H9 (cell line): ENCODE measurements at regions not wholly inside any gene's neighbourhood (a gene's known extent, or its start where the extent isn't known, plus 50 kb on each side); places are given as distances from the start of the nearest gene placed in this dataset.

Experiments
- DNase-seq: peaks from one replicate; pipeline ENCODE4 v3.0.0-alpha.2; 2017
- H2AFZ ChIP-seq: one replicate; pipeline ENCODE4 v1.6.1; 2013; ENCODE audit warnings: mild to moderate bottlenecking, low read length, control low read depth, moderate library complexity
- H2AK5ac ChIP-seq: 2 replicates; pipeline ENCODE4 v1.6.1; 2013; ENCODE audit warnings: low read length, control low read depth, mixed read lengths; ENCODE audit not compliant: insufficient read length
- H2BK120ac ChIP-seq: one replicate; pipeline ENCODE4 v1.6.1; 2013; ENCODE audit warnings: low read depth, mild to moderate bottlenecking, low read length, control low read depth, inconsistent platforms; ENCODE audit not compliant: poor library complexity, severe bottlenecking
- H2BK12ac ChIP-seq: 2 replicates; pipeline ENCODE4 v1.6.1; 2013; ENCODE audit warnings: low read length, control low read depth, mixed read lengths, low read depth; ENCODE audit not compliant: insufficient read length
- H2BK15ac ChIP-seq: 2 replicates; pipeline ENCODE4 v1.6.1; 2013; ENCODE audit warnings: low read depth, low read length, control low read depth
- H2BK20ac ChIP-seq: one replicate; pipeline ENCODE4 v1.6.1; 2013; ENCODE audit warnings: low read depth, mild to moderate bottlenecking, low read length, control low read depth, inconsistent platforms; ENCODE audit not compliant: poor library complexity, severe bottlenecking
- H2BK5ac ChIP-seq: 2 replicates; pipeline ENCODE4 v1.6.1; 2013; ENCODE audit warnings: low read length, control low read depth, mixed read lengths; ENCODE audit not compliant: insufficient read length
- H3K14ac ChIP-seq: 2 replicates; pipeline ENCODE4 v1.6.1; 2013; ENCODE audit warnings: low read length, control low read depth; ENCODE audit not compliant: insufficient read depth
- H3K18ac ChIP-seq: 2 replicates; pipeline ENCODE4 v1.6.1; 2013; ENCODE audit warnings: low read depth, mild to moderate bottlenecking, mixed read lengths, low read length, control low read depth; ENCODE audit not compliant: insufficient read length
- H3K23ac ChIP-seq: 2 replicates; pipeline ENCODE4 v1.6.1; 2013; ENCODE audit warnings: low read length, control low read depth, mixed read lengths, low read depth; ENCODE audit not compliant: insufficient read length
- H3K23me2 ChIP-seq: 2 replicates; pipeline ENCODE4 v1.6.1; 2013; ENCODE audit warnings: low read depth, mild to moderate bottlenecking, mixed read lengths, low read length, control low read depth; ENCODE audit not compliant: insufficient read length, poor library complexity, severe bottlenecking
- H3K27ac ChIP-seq: 2 replicates; pipeline ENCODE4 v1.5.1; 2013; ENCODE audit warnings: low read length, control low read depth, mixed read lengths, low read depth; ENCODE audit not compliant: insufficient read length
- H3K27me3 ChIP-seq: 2 replicates; pipeline ENCODE4 v1.6.1; 2013; ENCODE audit warnings: low read length, control low read depth, inconsistent platforms; ENCODE audit not compliant: insufficient read depth
- H3K4ac ChIP-seq: 2 replicates; pipeline ENCODE4 v1.6.1; 2013; ENCODE audit warnings: low read depth, mild to moderate bottlenecking, control low read depth, inconsistent platforms, low read length, moderate library complexity
- H3K4me1 ChIP-seq: 2 replicates; pipeline ENCODE4 v1.6.1; 2013; ENCODE audit warnings: low read length, control low read depth, inconsistent platforms; ENCODE audit not compliant: insufficient read depth
- H3K4me2 ChIP-seq: 2 replicates; pipeline ENCODE4 v1.6.1; 2013; ENCODE audit warnings: low read length, control low read depth, mixed read lengths; ENCODE audit not compliant: insufficient read length, insufficient read depth
- H3K56ac ChIP-seq: 2 replicates; pipeline ENCODE4 v1.6.1; 2013; ENCODE audit warnings: low read depth, mild to moderate bottlenecking, mixed read lengths, low read length, control low read depth; ENCODE audit not compliant: insufficient read length
- H3K79me1 ChIP-seq: 2 replicates; pipeline ENCODE4 v1.6.1; 2013; ENCODE audit warnings: low read depth, mild to moderate bottlenecking, moderate library complexity, low read length, control low read depth, inconsistent platforms; ENCODE audit not compliant: insufficient read depth, poor library complexity, severe bottlenecking
- H3K79me2 ChIP-seq: 2 replicates; pipeline ENCODE4 v1.6.1; 2013; ENCODE audit warnings: low read length, control low read depth, inconsistent platforms; ENCODE audit not compliant: insufficient read depth
- H3K9ac ChIP-seq: 2 replicates; pipeline ENCODE4 v1.6.1; 2013; ENCODE audit warnings: low read length, control low read depth, mixed read lengths; ENCODE audit not compliant: insufficient read length; ENCODE audit errors: extremely low read depth
- H3K9me3 ChIP-seq: one replicate; pipeline ENCODE4 v1.6.1; 2013; ENCODE audit warnings: low read depth, low read length, inconsistent platforms; ENCODE audit not compliant: control insufficient read depth
- H3T11ph ChIP-seq: one replicate; pipeline ENCODE4 v1.6.1; 2013; ENCODE audit warnings: mild to moderate bottlenecking, low read length, control low read depth, inconsistent platforms
- H4K20me1 ChIP-seq: one replicate; pipeline ENCODE4 v1.6.1; 2013; ENCODE audit not compliant: control insufficient read depth, insufficient read length, insufficient read depth
- H4K5ac ChIP-seq: 2 replicates; pipeline ENCODE4 v1.6.1; 2013; ENCODE audit warnings: low read depth, mild to moderate bottlenecking, mixed read lengths, low read length, control low read depth; ENCODE audit not compliant: insufficient read length
- H4K8ac ChIP-seq: replicated peaks from 2 replicates; pipeline ENCODE4 v1.6.1; 2013; ENCODE audit warnings: low read length, control low read depth, mixed read lengths, low read depth; ENCODE audit not compliant: insufficient read length
- H4K91ac ChIP-seq: 2 replicates; pipeline ENCODE4 v1.6.1; 2013; ENCODE audit warnings: low read depth, mild to moderate bottlenecking, moderate library complexity, mixed read lengths, low read length, control low read depth; ENCODE audit not compliant: insufficient read length
- H3K27ac Mint-ChIP-seq, 3 experiments: 2 replicates in 2 of 3; 3 replicates in 1 of 3; pipeline ENCODE4 v1.8.0; 2020 to 2021; ENCODE audit warnings: mixed read lengths in 3 of 3, mild to moderate bottlenecking in 1 of 3, moderate library complexity in 1 of 3
- H3K27me3 Mint-ChIP-seq: 2 replicates; pipeline ENCODE4 v1.8.0; 2021; ENCODE audit warnings: low read depth, mild to moderate bottlenecking, moderate library complexity, mixed read lengths
- H3K36me3 Mint-ChIP-seq, 3 experiments: 2 replicates in 2 of 3; 3 replicates in 1 of 3; pipeline ENCODE4 v1.8.0; 2020 to 2021; ENCODE audit warnings: low read depth in 3 of 3, mixed read lengths in 3 of 3; ENCODE audit not compliant: insufficient read depth in 1 of 3
- H3K4me1 Mint-ChIP-seq, 2 experiments: 2 replicates each; pipeline ENCODE4 v1.8.0; 2020; ENCODE audit warnings: mixed read lengths in 2 of 2
- H3K4me3 Mint-ChIP-seq, 2 experiments: 2 replicates in 1 of 2; 3 replicates in 1 of 2; pipeline ENCODE4 v1.8.0; 2020 to 2021; ENCODE audit warnings: mild to moderate bottlenecking in 2 of 2, mixed read lengths in 2 of 2, moderate library complexity in 1 of 2
- H3K9me3 Mint-ChIP-seq, 2 experiments: 2 replicates in 1 of 2; 3 replicates in 1 of 2; pipeline ENCODE4 v1.8.0; 2020; ENCODE audit warnings: mild to moderate bottlenecking in 2 of 2, mixed read lengths in 2 of 2, moderate library complexity in 1 of 2
- CTCF ChIP-seq: fragments of 200-600 bp; sonication (generic); conservative IDR thresholded peaks from 3 replicates; pipeline ENCODE4 v1.8.0; 2021; ENCODE audit warnings: antibody characterized with exemption, mild to moderate bottlenecking
- WGBS: extraction: QIAGEN DNeasy Blood & Tissue Kit; methylation state at CpG from one replicate; pipeline ENCODE4 v1.1.7; 2013; ENCODE audit warnings: missing lambda C conversion rate, low lambda C conversion rate, mixed read lengths; ENCODE audit not compliant: insufficient read length; ENCODE audit errors: extremely low coverage; 5-methylcytosine and 5-hydroxymethylcytosine counted together

GRCh38 chr5:152549709-152550108, 144.6 kb upstream of the NMUR2 start:
- Histone ChIP-seq H3K4me2 (no peak overlapping the region), H3K23ac (no peak overlapping the region), H3K9me3 (no peaks in the 10 kb centered on the region), H3K18ac (no peak overlapping the region), H3K27me3 (no peaks in the 10 kb centered on the region), H4K5ac (no peak overlapping the region), H2BK5ac (no peak overlapping the region), H3K9ac (no peak overlapping the region), H3K56ac (no peak overlapping the region), H2BK20ac (no peak overlapping the region), H3K14ac (no peak overlapping the region), H3K4ac (no peak overlapping the region), H3K23me2 (no peaks in the 10 kb centered on the region), H3T11ph (no peak overlapping the region), H4K91ac (no peak overlapping the region), H2BK120ac (no peak overlapping the region), H3K79me1 (no peaks in the 10 kb centered on the region), H2AK5ac (no peak overlapping the region), H3K4me1 (no peaks in the 10 kb centered on the region), H4K8ac (no peak overlapping the region), H3K27ac (no peak overlapping the region), H2BK12ac (no peak overlapping the region), H2BK15ac (no peak overlapping the region), H4K20me1 (no peaks in the 10 kb centered on the region), H3K79me2 (no peaks in the 10 kb centered on the region), H2AFZ (no peak overlapping the region)
- no peaks in the 10 kb centered on the region for H3K36me3 Mint-ChIP-seq
- no CpG with 5 or more reads among the region's 2 CpGs for WGBS
- no peak overlapping the region; a peak in 1 of 7 replicates for H3K27ac Mint-ChIP-seq
- H3K27me3 Mint-ChIP-seq = no peaks in the 10 kb centered on the region
- no peak overlapping the region for H3K4me3 Mint-ChIP-seq
- no peaks in the 10 kb centered on the region; a peak in 1 of 5 replicates for H3K9me3 Mint-ChIP-seq
- DNase-seq = no peak
- TF ChIP-seq CTCF = no peak
- no peaks in the 10 kb centered on the region for H3K4me1 Mint-ChIP-seq
